ENCODE measurements at regions not wholly inside any gene's neighbourhood (a gene's known extent, or its start where the extent isn't known, plus 50 kb on each side); places are given as distances from the start of the nearest gene placed in this dataset.
A peak's percentile ranks its signal among the peaks of the same experiment; 100 is the strongest.

GRCh38 chr7:156379324-156380070 lies 261.1 kb upstream of the RNF32 start (continued):
- TF ChIP-seq ZBTB40 (IDR thresholded peaks at IDR 0.05) (no peak), ZBTB40 (CRISPR knock-in tag; IDR thresholded peaks at IDR 0.05) (no peak), FOXA3 (CRISPR knock-in tag; IDR thresholded peaks at IDR 0.05) (peak; percentile 72), ZC3H4 (CRISPR knock-in tag; IDR thresholded peaks at IDR 0.05; ENCODE audit: borderline replicate concordance) (no peak), RXRB (CRISPR knock-in tag; IDR thresholded peaks at IDR 0.05; ENCODE audit: borderline replicate concordance) (peak; percentile 73), JARID2 (CRISPR knock-in tag; IDR thresholded peaks at IDR 0.05; ENCODE audit: insufficient replicate concordance) (no peak), GPBP1L1 (CRISPR knock-in tag; IDR thresholded peaks at IDR 0.05) (no peak), ZNF143 (CRISPR knock-in tag; IDR thresholded peaks at IDR 0.05) (no peak), SRY (CRISPR knock-in tag; IDR thresholded peaks at IDR 0.05) (no peak), ZNF510 (CRISPR knock-in tag; IDR thresholded peaks at IDR 0.05; ENCODE audit: low read depth) (no peak), ZNF414 (CRISPR knock-in tag; IDR thresholded peaks at IDR 0.05) (no peak), CREM (IDR thresholded peaks at IDR 0.05) (peak; percentile 43; the same call in 1 of the 2 replicates), CREM (CRISPR knock-in tag; IDR thresholded peaks at IDR 0.05) (no peak), ZMYM2 (CRISPR knock-in tag; IDR thresholded peaks at IDR 0.05) (no peak), HDAC6 (IDR thresholded peaks at IDR 0.05; ENCODE audit: low read depth, low read length) (no peak), NR2C2 (CRISPR knock-in tag; IDR thresholded peaks at IDR 0.05; ENCODE audit: borderline replicate concordance) (peak; percentile 20; the same call in 1 of the 2 replicates), SIX4 (CRISPR knock-in tag; IDR thresholded peaks at IDR 0.05) (no peak), PHF8 (CRISPR knock-in tag; IDR thresholded peaks at IDR 0.05) (no peak)
- TF ChIP-seq, protein P1, sequence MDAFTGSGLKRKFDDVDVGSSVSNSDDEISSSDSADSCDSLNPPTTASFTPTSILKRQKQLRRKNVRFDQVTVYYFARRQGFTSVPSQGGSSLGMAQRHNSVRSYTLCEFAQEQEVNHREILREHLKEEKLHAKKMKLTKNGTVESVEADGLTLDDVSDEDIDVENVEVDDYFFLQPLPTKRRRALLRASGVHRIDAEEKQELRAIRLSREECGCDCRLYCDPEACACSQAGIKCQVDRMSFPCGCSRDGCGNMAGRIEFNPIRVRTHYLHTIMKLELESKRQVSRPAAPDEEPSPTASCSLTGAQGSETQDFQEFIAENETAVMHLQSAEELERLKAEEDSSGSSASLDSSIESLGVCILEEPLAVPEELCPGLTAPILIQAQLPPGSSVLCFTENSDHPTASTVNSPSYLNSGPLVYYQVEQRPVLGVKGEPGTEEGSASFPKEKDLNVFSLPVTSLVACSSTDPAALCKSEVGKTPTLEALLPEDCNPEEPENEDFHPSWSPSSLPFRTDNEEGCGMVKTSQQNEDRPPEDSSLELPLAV (CRISPR knock-in tag; conservative IDR thresholded peaks at IDR 0.05; ENCODE audit: low read depth), result no peak

Measured in HepG2 (cell line).